ENCODE measurements at regions not wholly inside any gene's neighbourhood (a gene's known extent, or its start where the extent isn't known, plus 50 kb on each side); places are given as distances from the start of the nearest gene placed in this dataset.

DNA sequence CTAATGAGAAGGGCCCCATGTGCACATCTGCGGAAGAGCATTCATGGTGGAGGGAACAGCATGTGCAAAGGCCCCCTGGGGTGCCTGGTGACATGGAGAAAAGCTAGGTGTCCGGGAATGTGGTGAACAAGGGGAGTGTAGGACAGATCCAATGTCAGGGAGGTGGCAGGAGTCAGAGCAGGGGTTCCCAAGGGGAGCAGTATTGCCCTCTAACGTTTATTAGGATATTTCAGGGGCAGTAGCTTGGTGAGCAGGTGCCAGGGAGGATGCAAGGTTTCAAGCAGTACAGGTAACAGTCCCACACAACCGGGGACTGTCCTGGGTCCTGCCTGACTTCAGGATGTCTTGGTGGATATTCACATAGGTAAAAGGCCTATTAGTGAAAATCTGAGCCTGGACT, 209.6 kb downstream of the EMX2 start:
- no peak for TF ChIP-seq POLR2A (IDR thresholded peaks at IDR 0.05)
- TF ChIP-seq, protein P1, sequence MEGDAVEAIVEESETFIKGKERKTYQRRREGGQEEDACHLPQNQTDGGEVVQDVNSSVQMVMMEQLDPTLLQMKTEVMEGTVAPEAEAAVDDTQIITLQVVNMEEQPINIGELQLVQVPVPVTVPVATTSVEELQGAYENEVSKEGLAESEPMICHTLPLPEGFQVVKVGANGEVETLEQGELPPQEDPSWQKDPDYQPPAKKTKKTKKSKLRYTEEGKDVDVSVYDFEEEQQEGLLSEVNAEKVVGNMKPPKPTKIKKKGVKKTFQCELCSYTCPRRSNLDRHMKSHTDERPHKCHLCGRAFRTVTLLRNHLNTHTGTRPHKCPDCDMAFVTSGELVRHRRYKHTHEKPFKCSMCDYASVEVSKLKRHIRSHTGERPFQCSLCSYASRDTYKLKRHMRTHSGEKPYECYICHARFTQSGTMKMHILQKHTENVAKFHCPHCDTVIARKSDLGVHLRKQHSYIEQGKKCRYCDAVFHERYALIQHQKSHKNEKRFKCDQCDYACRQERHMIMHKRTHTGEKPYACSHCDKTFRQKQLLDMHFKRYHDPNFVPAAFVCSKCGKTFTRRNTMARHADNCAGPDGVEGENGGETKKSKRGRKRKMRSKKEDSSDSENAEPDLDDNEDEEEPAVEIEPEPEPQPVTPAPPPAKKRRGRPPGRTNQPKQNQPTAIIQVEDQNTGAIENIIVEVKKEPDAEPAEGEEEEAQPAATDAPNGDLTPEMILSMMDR (IDR thresholded peaks at IDR 0.05 in 4 of 5, conservative IDR thresholded peaks at IDR 0.05 in 1 of 5), result no peak

Measured in gastrocnemius medialis (tissue), 4 donors.